H9 (cell line): ENCODE measurements at regions not wholly inside any gene's neighbourhood (a gene's known extent, or its start where the extent isn't known, plus 50 kb on each side); places are given as distances from the start of the nearest gene placed in this dataset.

Experiments
- DNase-seq: peaks from one replicate; pipeline ENCODE4 v3.0.0-alpha.2; 2017
- H2AFZ ChIP-seq: one replicate; pipeline ENCODE4 v1.6.1; 2013; ENCODE audit warnings: mild to moderate bottlenecking, low read length, control low read depth, moderate library complexity
- H2AK5ac ChIP-seq: 2 replicates; pipeline ENCODE4 v1.6.1; 2013; ENCODE audit warnings: low read length, control low read depth, mixed read lengths; ENCODE audit not compliant: insufficient read length
- H2BK120ac ChIP-seq: one replicate; pipeline ENCODE4 v1.6.1; 2013; ENCODE audit warnings: low read depth, mild to moderate bottlenecking, low read length, control low read depth, inconsistent platforms; ENCODE audit not compliant: poor library complexity, severe bottlenecking
- H2BK12ac ChIP-seq: 2 replicates; pipeline ENCODE4 v1.6.1; 2013; ENCODE audit warnings: low read length, control low read depth, mixed read lengths, low read depth; ENCODE audit not compliant: insufficient read length
- H2BK15ac ChIP-seq: 2 replicates; pipeline ENCODE4 v1.6.1; 2013; ENCODE audit warnings: low read depth, low read length, control low read depth
- H2BK20ac ChIP-seq: one replicate; pipeline ENCODE4 v1.6.1; 2013; ENCODE audit warnings: low read depth, mild to moderate bottlenecking, low read length, control low read depth, inconsistent platforms; ENCODE audit not compliant: poor library complexity, severe bottlenecking
- H2BK5ac ChIP-seq: 2 replicates; pipeline ENCODE4 v1.6.1; 2013; ENCODE audit warnings: low read length, control low read depth, mixed read lengths; ENCODE audit not compliant: insufficient read length
- H3K14ac ChIP-seq: 2 replicates; pipeline ENCODE4 v1.6.1; 2013; ENCODE audit warnings: low read length, control low read depth; ENCODE audit not compliant: insufficient read depth
- H3K18ac ChIP-seq: 2 replicates; pipeline ENCODE4 v1.6.1; 2013; ENCODE audit warnings: low read depth, mild to moderate bottlenecking, mixed read lengths, low read length, control low read depth; ENCODE audit not compliant: insufficient read length
- H3K23ac ChIP-seq: 2 replicates; pipeline ENCODE4 v1.6.1; 2013; ENCODE audit warnings: low read length, control low read depth, mixed read lengths, low read depth; ENCODE audit not compliant: insufficient read length
- H3K23me2 ChIP-seq: 2 replicates; pipeline ENCODE4 v1.6.1; 2013; ENCODE audit warnings: low read depth, mild to moderate bottlenecking, mixed read lengths, low read length, control low read depth; ENCODE audit not compliant: insufficient read length, poor library complexity, severe bottlenecking
- H3K27ac ChIP-seq: 2 replicates; pipeline ENCODE4 v1.5.1; 2013; ENCODE audit warnings: low read length, control low read depth, mixed read lengths, low read depth; ENCODE audit not compliant: insufficient read length
- H3K27me3 ChIP-seq: 2 replicates; pipeline ENCODE4 v1.6.1; 2013; ENCODE audit warnings: low read length, control low read depth, inconsistent platforms; ENCODE audit not compliant: insufficient read depth
- H3K4ac ChIP-seq: 2 replicates; pipeline ENCODE4 v1.6.1; 2013; ENCODE audit warnings: low read depth, mild to moderate bottlenecking, control low read depth, inconsistent platforms, low read length, moderate library complexity
- H3K4me1 ChIP-seq: 2 replicates; pipeline ENCODE4 v1.6.1; 2013; ENCODE audit warnings: low read length, control low read depth, inconsistent platforms; ENCODE audit not compliant: insufficient read depth
- H3K4me2 ChIP-seq: 2 replicates; pipeline ENCODE4 v1.6.1; 2013; ENCODE audit warnings: low read length, control low read depth, mixed read lengths; ENCODE audit not compliant: insufficient read length, insufficient read depth
- H3K56ac ChIP-seq: 2 replicates; pipeline ENCODE4 v1.6.1; 2013; ENCODE audit warnings: low read depth, mild to moderate bottlenecking, mixed read lengths, low read length, control low read depth; ENCODE audit not compliant: insufficient read length
- H3K79me1 ChIP-seq: 2 replicates; pipeline ENCODE4 v1.6.1; 2013; ENCODE audit warnings: low read depth, mild to moderate bottlenecking, moderate library complexity, low read length, control low read depth, inconsistent platforms; ENCODE audit not compliant: insufficient read depth, poor library complexity, severe bottlenecking
- H3K79me2 ChIP-seq: 2 replicates; pipeline ENCODE4 v1.6.1; 2013; ENCODE audit warnings: low read length, control low read depth, inconsistent platforms; ENCODE audit not compliant: insufficient read depth
- H3K9ac ChIP-seq: 2 replicates; pipeline ENCODE4 v1.6.1; 2013; ENCODE audit warnings: low read length, control low read depth, mixed read lengths; ENCODE audit not compliant: insufficient read length; ENCODE audit errors: extremely low read depth
- H3K9me3 ChIP-seq: one replicate; pipeline ENCODE4 v1.6.1; 2013; ENCODE audit warnings: low read depth, low read length, inconsistent platforms; ENCODE audit not compliant: control insufficient read depth
- H3T11ph ChIP-seq: one replicate; pipeline ENCODE4 v1.6.1; 2013; ENCODE audit warnings: mild to moderate bottlenecking, low read length, control low read depth, inconsistent platforms
- H4K20me1 ChIP-seq: one replicate; pipeline ENCODE4 v1.6.1; 2013; ENCODE audit not compliant: control insufficient read depth, insufficient read length, insufficient read depth
- H4K5ac ChIP-seq: 2 replicates; pipeline ENCODE4 v1.6.1; 2013; ENCODE audit warnings: low read depth, mild to moderate bottlenecking, mixed read lengths, low read length, control low read depth; ENCODE audit not compliant: insufficient read length
- H4K8ac ChIP-seq: replicated peaks from 2 replicates; pipeline ENCODE4 v1.6.1; 2013; ENCODE audit warnings: low read length, control low read depth, mixed read lengths, low read depth; ENCODE audit not compliant: insufficient read length
- H4K91ac ChIP-seq: 2 replicates; pipeline ENCODE4 v1.6.1; 2013; ENCODE audit warnings: low read depth, mild to moderate bottlenecking, moderate library complexity, mixed read lengths, low read length, control low read depth; ENCODE audit not compliant: insufficient read length
- H3K27ac Mint-ChIP-seq, 3 experiments: 2 replicates in 2 of 3; 3 replicates in 1 of 3; pipeline ENCODE4 v1.8.0; 2020 to 2021; ENCODE audit warnings: mixed read lengths in 3 of 3, mild to moderate bottlenecking in 1 of 3, moderate library complexity in 1 of 3
- H3K27me3 Mint-ChIP-seq: 2 replicates; pipeline ENCODE4 v1.8.0; 2021; ENCODE audit warnings: low read depth, mild to moderate bottlenecking, moderate library complexity, mixed read lengths
- H3K36me3 Mint-ChIP-seq, 3 experiments: 2 replicates in 2 of 3; 3 replicates in 1 of 3; pipeline ENCODE4 v1.8.0; 2020 to 2021; ENCODE audit warnings: low read depth in 3 of 3, mixed read lengths in 3 of 3; ENCODE audit not compliant: insufficient read depth in 1 of 3
- H3K4me1 Mint-ChIP-seq, 2 experiments: 2 replicates each; pipeline ENCODE4 v1.8.0; 2020; ENCODE audit warnings: mixed read lengths in 2 of 2
- H3K4me3 Mint-ChIP-seq, 2 experiments: 2 replicates in 1 of 2; 3 replicates in 1 of 2; pipeline ENCODE4 v1.8.0; 2020 to 2021; ENCODE audit warnings: mild to moderate bottlenecking in 2 of 2, mixed read lengths in 2 of 2, moderate library complexity in 1 of 2
- H3K9me3 Mint-ChIP-seq, 2 experiments: 2 replicates in 1 of 2; 3 replicates in 1 of 2; pipeline ENCODE4 v1.8.0; 2020; ENCODE audit warnings: mild to moderate bottlenecking in 2 of 2, mixed read lengths in 2 of 2, moderate library complexity in 1 of 2
- CTCF ChIP-seq: fragments of 200-600 bp; sonication (generic); conservative IDR thresholded peaks from 3 replicates; pipeline ENCODE4 v1.8.0; 2021; ENCODE audit warnings: antibody characterized with exemption, mild to moderate bottlenecking
- WGBS: extraction: QIAGEN DNeasy Blood & Tissue Kit; methylation state at CpG from one replicate; pipeline ENCODE4 v1.1.7; 2013; ENCODE audit warnings: missing lambda C conversion rate, low lambda C conversion rate, mixed read lengths; ENCODE audit not compliant: insufficient read length; ENCODE audit errors: extremely low coverage; 5-methylcytosine and 5-hydroxymethylcytosine counted together

DNA sequence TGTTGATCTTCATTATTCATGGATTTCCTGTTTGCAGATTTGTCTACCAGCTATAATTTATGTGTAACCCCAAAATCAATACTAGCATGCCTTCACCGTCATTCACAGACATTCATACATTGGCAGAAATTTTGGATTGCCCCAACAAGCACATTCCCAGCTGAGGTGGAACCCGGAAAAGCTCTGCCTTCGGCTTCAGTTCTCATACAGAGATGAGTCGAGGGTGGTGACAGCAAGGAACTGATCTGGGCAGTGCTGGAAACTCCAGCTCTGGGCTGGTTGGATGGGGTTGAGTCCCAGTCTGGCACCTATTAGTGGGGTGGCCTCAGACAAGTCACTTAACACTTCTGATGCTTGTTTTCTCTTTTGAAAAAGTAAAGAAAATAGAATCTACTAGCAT, 267.5 kb downstream of the SNX13 start:
- no peak overlapping the region for H3K4me2 ChIP-seq
- H2BK5ac ChIP-seq = no peak overlapping the region
- no peak for TF ChIP-seq CTCF
- H3K9me3 Mint-ChIP-seq = no peaks in the 10 kb centered on the region
- no peak overlapping the region for H2BK120ac ChIP-seq
- H3K4me3 Mint-ChIP-seq = no peak overlapping the region
- H3K27me3 Mint-ChIP-seq = no peaks in the 10 kb centered on the region
- H3K56ac ChIP-seq = no peak overlapping the region
- no peaks in the 10 kb centered on the region for H3K4me1 Mint-ChIP-seq
- H3K79me2 ChIP-seq = no peaks in the 10 kb centered on the region
- no peak overlapping the region for H4K8ac ChIP-seq
- no peak for DNase-seq
- no peaks in the 10 kb centered on the region for H3K79me1 ChIP-seq
- no peak overlapping the region for H3K4ac ChIP-seq
- no peak overlapping the region for H3T11ph ChIP-seq
- H3K9ac ChIP-seq = no peak overlapping the region
- H2AFZ ChIP-seq = no peak overlapping the region
- H3K27ac ChIP-seq = no peak overlapping the region
- H3K14ac ChIP-seq = no peak overlapping the region
- no peaks in the 10 kb centered on the region for H3K4me1 ChIP-seq
- no peak overlapping the region for H3K23ac ChIP-seq
- no peaks in the 10 kb centered on the region for H4K20me1 ChIP-seq
- no peaks in the 10 kb centered on the region for H3K9me3 ChIP-seq
- no peak overlapping the region for H3K27ac Mint-ChIP-seq
- H3K36me3 Mint-ChIP-seq = no peaks in the 10 kb centered on the region
- no peaks in the 10 kb centered on the region for H3K23me2 ChIP-seq
- no peak overlapping the region for H2BK20ac ChIP-seq
- H2BK12ac ChIP-seq = no peak overlapping the region
- no peak overlapping the region for H2AK5ac ChIP-seq
- no CpG with 5 or more reads among the region's 4 CpGs for WGBS
- no peaks in the 10 kb centered on the region for H3K27me3 ChIP-seq
- H3K18ac ChIP-seq = no peak overlapping the region
- no peak overlapping the region for H4K5ac ChIP-seq
- H2BK15ac ChIP-seq = no peak overlapping the region
- H4K91ac ChIP-seq = no peak overlapping the region
